Ishikawa (cell line): ENCODE measurements at regions not wholly inside any gene's neighbourhood (a gene's known extent, or its start where the extent isn't known, plus 50 kb on each side); places are given as distances from the start of the nearest gene placed in this dataset.

ENCODE experiments used
- CEBPB ChIP-seq: IDR thresholded peaks from 2 replicates; pipeline ENCODE4 v1.6.1; 2012
- CREB1 ChIP-seq: IDR thresholded peaks from 2 replicates; pipeline ENCODE4 v1.6.1; 2012; ENCODE audit warnings: low read depth
- EP300 ChIP-seq: IDR thresholded peaks from 2 replicates; pipeline ENCODE4 v1.6.1; 2012; ENCODE audit warnings: borderline replicate concordance
- MAX ChIP-seq: IDR thresholded peaks from 2 replicates; pipeline ENCODE4 v1.6.1; 2012
- NFIC ChIP-seq: IDR thresholded peaks from 2 replicates; pipeline ENCODE4 v1.6.1; 2012
- RAD21 ChIP-seq: IDR thresholded peaks from 2 replicates; pipeline ENCODE4 v1.6.1; 2012; ENCODE audit warnings: low read depth
- REST ChIP-seq: IDR thresholded peaks from 2 replicates; pipeline ENCODE4 v1.6.1; 2012; ENCODE audit warnings: low read depth, mild to moderate bottlenecking
- TAF1 ChIP-seq: IDR thresholded peaks from 2 replicates; pipeline ENCODE4 v1.6.1; 2012; ENCODE audit warnings: low read depth, mild to moderate bottlenecking
- TCF12 ChIP-seq: IDR thresholded peaks from 2 replicates; pipeline ENCODE4 v1.6.1; 2012; ENCODE audit warnings: low read depth
- TEAD4 ChIP-seq: IDR thresholded peaks from 2 replicates; pipeline ENCODE4 v1.6.1; 2012
- YY1 ChIP-seq: IDR thresholded peaks from 2 replicates; pipeline ENCODE4 v1.6.1; 2012; ENCODE audit warnings: low read depth
- ZBTB7A ChIP-seq: IDR thresholded peaks from 2 replicates; pipeline ENCODE4 v1.6.1; 2012; ENCODE audit warnings: low read depth

- TF ChIP-seq ZBTB7A (no peak), TCF12 (no peak), RAD21 (no peak), TAF1 (no peak), NFIC (no peak), CEBPB (no peak), TEAD4 (no peak), REST (no peak), EP300 (no peak), YY1 (no peak), CREB1 (no peak), MAX (no peak)
These were observed 452.4 kb downstream of the KLF12 start for GRCh38 chr13:73681779-73682178.
